Breast epithelium (tissue), 4 donors: ENCODE measurements at regions not wholly inside any gene's neighbourhood (a gene's known extent, or its start where the extent isn't known, plus 50 kb on each side); places are given as distances from the start of the nearest gene placed in this dataset.
A peak's percentile ranks its signal among the peaks of the same experiment; 100 is the strongest.

Experiments
- DNase-seq, 2 donors: peaks; one replicate each; pipeline ENCODE4 v3.0.0-alpha.2; 2019; ENCODE audit warnings: low spot score in 2 of 2
- H3K27ac ChIP-seq, 2 donors: fragments of 200-600 bp; sonication (generic) in 1 of 2; one replicate each; pipeline ENCODE4 v1.5.1; 2016 to 2019; ENCODE audit warnings: mild to moderate bottlenecking in 1 of 2
- H3K27me3 ChIP-seq, 2 donors: fragments of 200-600 bp; sonication (generic) in 1 of 2; one replicate each; pipeline versions ENCODE4 v1.5.1 to v1.6.0; 2017 to 2019; ENCODE audit warnings: control low read depth in 1 of 2, mild to moderate bottlenecking in 1 of 2
- H3K36me3 ChIP-seq: fragments of 200-600 bp; one replicate; pipeline ENCODE4 v1.5.1; 2019
- H3K4me1 ChIP-seq, 2 donors: fragments of 200-600 bp; sonication (generic); one replicate each; pipeline ENCODE4 v1.5.1; 2016 to 2019; ENCODE audit warnings: control low read depth in 1 of 2
- H3K4me3 ChIP-seq, 3 donors: fragments of 200-600 bp; sonication (generic); 1 replicate in 2 of 3; 2 replicates in 1 of 3; pipeline ENCODE4 v1.5.1; 2016 to 2019; ENCODE audit warnings: mild to moderate bottlenecking in 3 of 3, moderate library complexity in 2 of 3
- H3K9me3 ChIP-seq, 2 donors: fragments of 200-600 bp; sonication (generic) in 1 of 2; one replicate each; pipeline ENCODE4 v1.5.1; 2016 to 2019; ENCODE audit warnings: control low read depth in 1 of 2
- POLR2A ChIP-seq: fragments of 450-650 bp; IDR thresholded peaks from one replicate; pipeline ENCODE4 v1.6.1; 2016; ENCODE audit warnings: antibody characterized with exemption, mild to moderate bottlenecking, moderate library complexity
- POLR2AphosphoS5 ChIP-seq, 3 donors: sonication (generic); formaldehyde crosslinking; IDR thresholded peaks; one replicate each; pipeline ENCODE4 v1.6.1; 2017; ENCODE audit warnings: antibody characterized with exemption in 3 of 3
- intact Hi-C: fragments of 100-400 bp; cut with DNase I; formaldehyde crosslinking; loops from one replicate; pipeline ENCODE4 v1.15.1; 2023; ENCODE audit warnings: low total_unique reads
- TF ChIP-seq, protein P1 (sequence below), 3 donors: fragments of 450-650 bp; IDR thresholded peaks; one replicate each; pipeline ENCODE4 v1.5.1; 2016 to 2017; ENCODE audit warnings: antibody characterized with exemption in 3 of 3, mild to moderate bottlenecking in 3 of 3, moderate library complexity in 3 of 3

DNA sequence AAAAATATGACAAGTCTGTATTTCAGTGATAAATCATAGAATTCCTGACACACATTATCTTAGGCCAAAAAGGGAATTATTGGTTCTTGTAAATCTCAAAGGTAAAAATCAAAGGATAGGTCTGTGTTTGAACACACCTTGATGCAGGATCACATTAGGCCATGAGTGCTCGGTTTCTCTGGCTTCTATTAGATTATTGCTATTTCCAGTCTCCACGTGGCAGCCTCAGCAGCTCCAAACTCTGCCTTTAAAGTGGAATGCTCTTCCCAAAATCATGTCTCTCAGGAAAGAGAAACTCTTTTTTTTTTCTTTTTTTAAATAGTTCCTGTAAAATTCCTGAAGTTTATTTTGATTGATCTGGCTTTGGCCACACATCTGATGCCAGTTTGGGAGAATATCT lies 105.6 kb upstream of the FRMD6 start:
- no peak for DNase-seq
- H3K9me3 ChIP-seq, result no peaks in the 10 kb centered on the region
- no peak overlapping the region for H3K4me3 ChIP-seq
- H3K4me1 ChIP-seq, result no peaks in the 10 kb centered on the region
- H3K36me3 ChIP-seq, result no peaks in the 10 kb centered on the region
- intact Hi-C loops, result no loop called here
- TF ChIP-seq POLR2AphosphoS5 (IDR thresholded peaks at IDR 0.05), result no peak
- TF ChIP-seq, protein P1, sequence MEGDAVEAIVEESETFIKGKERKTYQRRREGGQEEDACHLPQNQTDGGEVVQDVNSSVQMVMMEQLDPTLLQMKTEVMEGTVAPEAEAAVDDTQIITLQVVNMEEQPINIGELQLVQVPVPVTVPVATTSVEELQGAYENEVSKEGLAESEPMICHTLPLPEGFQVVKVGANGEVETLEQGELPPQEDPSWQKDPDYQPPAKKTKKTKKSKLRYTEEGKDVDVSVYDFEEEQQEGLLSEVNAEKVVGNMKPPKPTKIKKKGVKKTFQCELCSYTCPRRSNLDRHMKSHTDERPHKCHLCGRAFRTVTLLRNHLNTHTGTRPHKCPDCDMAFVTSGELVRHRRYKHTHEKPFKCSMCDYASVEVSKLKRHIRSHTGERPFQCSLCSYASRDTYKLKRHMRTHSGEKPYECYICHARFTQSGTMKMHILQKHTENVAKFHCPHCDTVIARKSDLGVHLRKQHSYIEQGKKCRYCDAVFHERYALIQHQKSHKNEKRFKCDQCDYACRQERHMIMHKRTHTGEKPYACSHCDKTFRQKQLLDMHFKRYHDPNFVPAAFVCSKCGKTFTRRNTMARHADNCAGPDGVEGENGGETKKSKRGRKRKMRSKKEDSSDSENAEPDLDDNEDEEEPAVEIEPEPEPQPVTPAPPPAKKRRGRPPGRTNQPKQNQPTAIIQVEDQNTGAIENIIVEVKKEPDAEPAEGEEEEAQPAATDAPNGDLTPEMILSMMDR (IDR thresholded peaks at IDR 0.05), result no peak
- H3K27me3 ChIP-seq, result no peaks in the 10 kb centered on the region
- H3K27ac ChIP-seq, result no peak overlapping the region

DNA sequence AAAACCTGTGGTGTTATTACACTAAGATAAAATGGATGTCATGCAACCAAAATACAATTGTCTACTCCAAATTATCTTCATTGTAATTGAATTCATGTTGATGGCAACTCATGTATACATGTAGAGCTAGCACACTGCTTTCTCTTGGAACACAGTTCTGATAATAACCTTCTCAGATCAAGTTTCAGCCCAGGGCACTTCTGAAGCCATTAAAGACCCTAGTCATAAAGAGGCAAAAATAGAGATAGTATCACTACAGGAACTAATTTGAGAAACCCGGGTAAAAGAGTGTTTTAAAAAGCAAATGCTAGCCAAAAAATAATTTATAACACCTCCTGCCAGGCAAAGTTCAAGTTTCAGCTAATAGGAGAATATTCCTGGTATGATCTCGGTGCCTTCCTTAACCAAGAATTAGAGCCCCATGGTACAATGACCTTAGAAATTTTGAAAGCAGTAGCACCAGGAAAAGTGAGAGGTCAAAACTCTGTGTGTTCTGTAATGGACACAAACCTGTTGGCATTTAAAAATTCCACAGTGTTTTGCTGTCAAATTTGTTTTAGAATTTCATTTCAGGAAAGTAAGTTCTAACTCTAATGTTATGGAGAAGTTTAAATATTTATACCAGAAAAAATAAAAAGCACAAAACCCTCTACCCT lies 105.0 kb upstream of the FRMD6 start:
- H3K27ac ChIP-seq, result peak overlapping the region; percentile 54 to 77
- H3K36me3 ChIP-seq, result no peaks in the 10 kb centered on the region
- TF ChIP-seq POLR2AphosphoS5 (IDR thresholded peaks at IDR 0.05), result no peak
- no peak for TF ChIP-seq POLR2A
- TF ChIP-seq, protein P1 (IDR thresholded peaks at IDR 0.05), result no peak
- no peak overlapping the region for H3K4me3 ChIP-seq
- DNase-seq, result no peak
- intact Hi-C loops, result no loop called here
- H3K4me1 ChIP-seq, result no peaks in the 10 kb centered on the region
- H3K27me3 ChIP-seq, result no peaks in the 10 kb centered on the region
- H3K9me3 ChIP-seq, result no peaks in the 10 kb centered on the region

DNA sequence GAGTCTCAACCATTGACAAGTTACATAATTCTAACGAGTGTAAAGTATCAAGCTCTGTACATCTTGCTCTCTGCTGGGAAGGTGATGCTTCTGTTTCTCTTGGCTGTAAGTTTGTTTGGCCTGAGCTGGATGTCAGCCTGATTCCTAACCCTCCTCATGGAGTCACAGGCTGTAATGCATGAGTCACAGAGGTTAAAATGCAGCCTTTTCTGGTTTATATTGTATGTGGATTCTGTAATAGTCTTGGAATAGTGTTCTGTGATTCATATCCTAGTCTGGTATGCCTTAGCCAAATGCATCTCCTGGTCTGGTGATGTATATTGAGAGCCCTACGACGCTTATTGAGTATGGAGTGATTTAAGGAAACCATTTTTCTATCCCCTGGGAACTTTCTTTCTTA lies 104.5 kb upstream of the FRMD6 start:
- intact Hi-C loops, result no loop called here
- Histone ChIP-seq H3K4me3 (no peak overlapping the region), H3K27ac (peak overlapping the region; percentile 54 to 77), H3K27me3 (no peaks in the 10 kb centered on the region), H3K9me3 (no peaks in the 10 kb centered on the region), H3K36me3 (no peaks in the 10 kb centered on the region), H3K4me1 (no peaks in the 10 kb centered on the region)
- peak in 1 of 2 donors; percentile 41 for DNase-seq
- TF ChIP-seq POLR2A, result no peak
- TF ChIP-seq, protein P1 (IDR thresholded peaks at IDR 0.05), result no peak

DNA sequence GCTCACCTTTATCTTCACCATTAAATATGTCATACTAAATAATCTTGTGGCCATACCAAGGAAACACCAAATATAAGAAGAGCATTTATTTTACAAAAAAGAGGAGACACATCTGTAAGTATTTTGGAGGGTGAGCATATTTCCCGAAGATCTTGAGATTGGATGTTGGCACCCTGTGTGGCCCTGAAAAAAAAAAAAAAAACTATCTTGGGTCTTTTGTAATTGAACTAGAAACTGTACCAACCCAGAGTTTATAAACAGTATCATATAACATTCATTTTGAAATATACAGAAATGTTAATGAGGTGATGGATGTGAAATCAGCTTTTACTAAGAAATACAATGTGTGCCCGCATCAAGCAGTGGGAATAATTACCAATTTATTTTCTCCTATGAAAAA lies 104.0 kb upstream of the FRMD6 start:
- no peak for DNase-seq
- TF ChIP-seq, protein P1 (IDR thresholded peaks at IDR 0.05), result no peak
- no peak for TF ChIP-seq POLR2AphosphoS5 (IDR thresholded peaks at IDR 0.05)
- no peak for TF ChIP-seq POLR2A
- peaks cover 0 to 2% of the 10 kb centered on the region in 2 donors for H3K4me1 ChIP-seq
- H3K27ac ChIP-seq, result peak overlapping the region; percentile 54 to 77
- intact Hi-C loops, result no loop called here
- no peak overlapping the region for H3K4me3 ChIP-seq
- H3K9me3 ChIP-seq, result no peaks in the 10 kb centered on the region
- no peaks in the 10 kb centered on the region for H3K27me3 ChIP-seq
- H3K36me3 ChIP-seq, result no peaks in the 10 kb centered on the region

DNA sequence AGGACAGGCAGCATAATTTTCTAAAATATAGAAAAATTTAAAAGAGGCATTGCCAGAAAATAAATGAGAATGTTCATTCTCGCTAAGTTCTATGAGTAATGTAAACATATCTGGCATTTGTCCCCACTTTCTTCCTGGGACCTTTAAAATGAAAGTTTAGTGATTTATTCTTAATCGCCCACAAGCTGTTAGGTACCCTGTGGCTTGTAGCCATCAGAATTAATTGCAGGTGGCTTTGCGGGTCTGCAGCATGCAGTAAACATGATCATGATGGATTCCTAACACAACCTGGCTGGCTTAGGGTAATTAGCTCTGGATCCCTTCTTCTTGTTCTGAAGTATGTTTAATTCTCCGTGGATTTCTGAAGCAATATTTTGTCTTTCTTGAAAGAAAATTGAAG lies 103.5 kb upstream of the FRMD6 start:
- Histone ChIP-seq H3K27ac (peak overlapping the region; percentile 38 to 77), H3K4me1 (peaks cover 0 to 3% of the 10 kb centered on the region in 2 donors), H3K4me3 (no peak overlapping the region), H3K36me3 (no peaks in the 10 kb centered on the region), H3K9me3 (no peaks in the 10 kb centered on the region), H3K27me3 (no peaks in the 10 kb centered on the region)
- no peak for DNase-seq
- intact Hi-C loops, result no loop called here
- TF ChIP-seq, protein P1 (IDR thresholded peaks at IDR 0.05), result no peak
- TF ChIP-seq POLR2A (no peak), POLR2AphosphoS5 (IDR thresholded peaks at IDR 0.05) (no peak)
